ENCODE measurements at regions not wholly inside any gene's neighbourhood (a gene's known extent, or its start where the extent isn't known, plus 50 kb on each side); places are given as distances from the start of the nearest gene placed in this dataset.

- Mint-ChIP-seq H3K9me3 (peaks cover 16% of the 10 kb centered on the region), H3K4me3 (no peak overlapping the region), H3K27me3 (ENCODE audit: low read depth) (no peaks in the 10 kb centered on the region), H3K27ac (no peak overlapping the region), H3K4me1 (peaks cover 17% of the 10 kb centered on the region), H3K36me3 (no peaks in the 10 kb centered on the region)
- ChIA-PET CTCF (no interaction called here), POLR2A (no interaction called here)
- ATAC-seq (no peak), DNase-seq (ENCODE audit: low spot score) (no peak)
- TF ChIP-seq, protein P1, sequence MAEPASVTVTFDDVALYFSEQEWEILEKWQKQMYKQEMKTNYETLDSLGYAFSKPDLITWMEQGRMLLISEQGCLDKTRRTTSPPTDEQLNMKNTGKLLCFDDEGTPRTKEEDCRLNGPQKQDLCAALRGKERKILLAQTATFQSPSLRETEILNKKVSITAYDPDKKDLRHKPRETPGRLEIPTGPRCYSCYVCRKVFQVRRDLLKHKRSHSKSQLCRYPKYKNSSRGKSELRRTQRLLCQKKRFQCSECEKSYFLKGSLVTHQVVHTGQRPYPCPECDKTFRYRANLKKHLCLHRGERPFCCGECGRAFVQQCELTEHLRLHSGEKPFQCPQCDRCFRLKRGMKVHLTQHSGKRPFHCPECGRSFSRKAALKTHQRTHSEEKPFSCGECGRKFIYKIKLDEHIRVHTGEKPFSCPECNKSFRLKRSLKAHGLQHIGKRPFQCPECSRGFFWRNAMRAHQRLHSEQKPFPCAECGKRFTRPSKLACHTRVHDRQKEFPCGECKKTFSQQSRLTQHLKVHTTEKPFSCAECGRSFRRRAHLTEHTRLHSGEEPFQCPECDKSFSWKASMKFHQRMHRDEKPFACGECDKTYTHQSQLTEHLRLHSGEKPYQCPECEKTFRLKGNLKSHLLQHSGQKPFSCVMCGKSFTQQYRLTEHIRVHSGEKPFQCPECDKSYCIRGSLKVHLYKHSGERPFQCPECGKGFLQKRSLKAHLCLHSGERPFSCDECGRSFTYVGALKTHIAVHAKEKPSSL (CRISPR knock-in tag; conservative IDR thresholded peaks at IDR 0.05): no peak
- no peak for TF ChIP-seq TCF7 (CRISPR knock-in tag; IDR thresholded peaks at IDR 0.05; ENCODE audit: low read depth)
- TF ChIP-seq GABPB1 (CRISPR knock-in tag; IDR thresholded peaks at IDR 0.05): no peak
- TF ChIP-seq ZNF219 (CRISPR knock-in tag; IDR thresholded peaks at IDR 0.05; ENCODE audit: borderline replicate concordance): no peak
- no peak for TF ChIP-seq PRRX2 (CRISPR knock-in tag; IDR thresholded peaks at IDR 0.05)
- TF ChIP-seq FOXJ3 (CRISPR knock-in tag; IDR thresholded peaks at IDR 0.05; ENCODE audit: borderline replicate concordance): no peak
- no peak for TF ChIP-seq OVOL2 (CRISPR knock-in tag; IDR thresholded peaks at IDR 0.05; ENCODE audit: borderline replicate concordance)
- TF ChIP-seq MYBL2 (CRISPR knock-in tag; IDR thresholded peaks at IDR 0.05): no peak
- TF ChIP-seq, protein P2, sequence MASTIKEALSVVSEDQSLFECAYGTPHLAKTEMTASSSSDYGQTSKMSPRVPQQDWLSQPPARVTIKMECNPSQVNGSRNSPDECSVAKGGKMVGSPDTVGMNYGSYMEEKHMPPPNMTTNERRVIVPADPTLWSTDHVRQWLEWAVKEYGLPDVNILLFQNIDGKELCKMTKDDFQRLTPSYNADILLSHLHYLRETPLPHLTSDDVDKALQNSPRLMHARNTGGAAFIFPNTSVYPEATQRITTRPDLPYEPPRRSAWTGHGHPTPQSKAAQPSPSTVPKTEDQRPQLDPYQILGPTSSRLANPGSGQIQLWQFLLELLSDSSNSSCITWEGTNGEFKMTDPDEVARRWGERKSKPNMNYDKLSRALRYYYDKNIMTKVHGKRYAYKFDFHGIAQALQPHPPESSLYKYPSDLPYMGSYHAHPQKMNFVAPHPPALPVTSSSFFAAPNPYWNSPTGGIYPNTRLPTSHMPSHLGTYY (CRISPR knock-in tag; IDR thresholded peaks at IDR 0.05): no peak
- no peak for TF ChIP-seq CBFB (CRISPR knock-in tag; IDR thresholded peaks at IDR 0.05; ENCODE audit: low read depth)
- no peak for TF ChIP-seq AR (CRISPR knock-in tag; IDR thresholded peaks at IDR 0.05)
- no peak for TF ChIP-seq ZBTB21 (CRISPR knock-in tag; IDR thresholded peaks at IDR 0.05; ENCODE audit: borderline replicate concordance)
- TF ChIP-seq, protein P3, sequence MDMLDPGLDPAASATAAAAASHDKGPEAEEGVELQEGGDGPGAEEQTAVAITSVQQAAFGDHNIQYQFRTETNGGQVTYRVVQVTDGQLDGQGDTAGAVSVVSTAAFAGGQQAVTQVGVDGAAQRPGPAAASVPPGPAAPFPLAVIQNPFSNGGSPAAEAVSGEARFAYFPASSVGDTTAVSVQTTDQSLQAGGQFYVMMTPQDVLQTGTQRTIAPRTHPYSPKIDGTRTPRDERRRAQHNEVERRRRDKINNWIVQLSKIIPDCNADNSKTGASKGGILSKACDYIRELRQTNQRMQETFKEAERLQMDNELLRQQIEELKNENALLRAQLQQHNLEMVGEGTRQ (CRISPR knock-in tag; IDR thresholded peaks at IDR 0.05): no peak
- TF ChIP-seq, protein P4, sequence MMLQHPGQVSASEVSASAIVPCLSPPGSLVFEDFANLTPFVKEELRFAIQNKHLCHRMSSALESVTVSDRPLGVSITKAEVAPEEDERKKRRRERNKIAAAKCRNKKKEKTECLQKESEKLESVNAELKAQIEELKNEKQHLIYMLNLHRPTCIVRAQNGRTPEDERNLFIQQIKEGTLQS (CRISPR knock-in tag; conservative IDR thresholded peaks at IDR 0.05): no peak
- no peak for TF ChIP-seq ZNF532 (CRISPR knock-in tag; IDR thresholded peaks at IDR 0.05; ENCODE audit: borderline replicate concordance)
- TF ChIP-seq, protein P5, sequence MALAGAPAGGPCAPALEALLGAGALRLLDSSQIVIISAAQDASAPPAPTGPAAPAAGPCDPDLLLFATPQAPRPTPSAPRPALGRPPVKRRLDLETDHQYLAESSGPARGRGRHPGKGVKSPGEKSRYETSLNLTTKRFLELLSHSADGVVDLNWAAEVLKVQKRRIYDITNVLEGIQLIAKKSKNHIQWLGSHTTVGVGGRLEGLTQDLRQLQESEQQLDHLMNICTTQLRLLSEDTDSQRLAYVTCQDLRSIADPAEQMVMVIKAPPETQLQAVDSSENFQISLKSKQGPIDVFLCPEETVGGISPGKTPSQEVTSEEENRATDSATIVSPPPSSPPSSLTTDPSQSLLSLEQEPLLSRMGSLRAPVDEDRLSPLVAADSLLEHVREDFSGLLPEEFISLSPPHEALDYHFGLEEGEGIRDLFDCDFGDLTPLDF (CRISPR knock-in tag; IDR thresholded peaks at IDR 0.05): no peak
- no peak for TF ChIP-seq TEAD1 (CRISPR knock-in tag; IDR thresholded peaks at IDR 0.05)
- TF ChIP-seq NFE2L1 (CRISPR knock-in tag; IDR thresholded peaks at IDR 0.05): no peak
- TF ChIP-seq ETV6 (CRISPR knock-in tag; IDR thresholded peaks at IDR 0.05): no peak
Observed at GRCh38 chr18:22827216-22827615, 105.9 kb upstream of the RBBP8 start.

Data from WTC11 (cell line).